HepG2 (cell line): ENCODE measurements at regions not wholly inside any gene's neighbourhood (a gene's known extent, or its start where the extent isn't known, plus 50 kb on each side); places are given as distances from the start of the nearest gene placed in this dataset.

Experiments used
- ATAC-seq: fragments of 200-7000 bp; cut with Tn5 transposase; 3 replicates; pipeline ENCODE4 v1.9.1; 2020; ENCODE audit warnings: mild to moderate bottlenecking, moderate library complexity
- BruUV-seq: library from RNA; stranded (reverse); fragments of 400-500 nt; replicated peaks from 2 replicates; lab custom pipeline; 2021; lab: Mats Ljungman, UMichigan
- CTCF ChIA-PET: fragments of 300-600 bp; formaldehyde crosslinking; extraction: SDS; loops from one replicate; lab custom pipeline; 2021; ENCODE audit warnings: low total read pairs, inconsistent platforms, low intra/inter-chr PET ratio; lab: Yijun Ruan, JAX
- POLR2A ChIA-PET: fragments of 350-600 bp; sonication (Branson Sonifier 250); formaldehyde crosslinking; loops from one replicate; lab custom pipeline; 2020; ENCODE audit warnings: antibody characterized with exemption, inconsistent platforms; lab: Yijun Ruan, JAX
- DNase-seq: peaks from one replicate; pipeline ENCODE4 v3.0.0-alpha.2; 2015; ENCODE audit warnings: low spot score
- FAIRE-seq: peaks from 3 replicates; lab custom pipeline; 2011; peaks lifted over from hg19 to GRCh38; lab: Jason Lieb, UNC
- H2AFZ ChIP-seq: one replicate; pipeline ENCODE4 v1.6.1; 2011; ENCODE audit warnings: low read length, inconsistent platforms
- H3K27ac ChIP-seq: fragments of 300-600 bp; 3 replicates; pipeline ENCODE4 v1.8.0; 2011; ENCODE audit warnings: mixed run types, mild to moderate bottlenecking, mixed read lengths, low read length, inconsistent platforms; ENCODE audit not compliant: insufficient read depth; ENCODE audit errors: extremely low read length
- H3K27me3 ChIP-seq, 2 experiments: fragments of 200-600 bp in 1 of 2; 2 replicates in 1 of 2; 3 replicates in 1 of 2; pipeline versions ENCODE4 v1.6.0 to v1.8.0; 2011; ENCODE audit warnings: low read length in 2 of 2, mild to moderate bottlenecking in 2 of 2, moderate library complexity in 2 of 2, inconsistent platforms in 1 of 2; ENCODE audit not compliant: insufficient read depth in 2 of 2, control insufficient read depth in 1 of 2
- H3K36me3 ChIP-seq, 2 experiments: fragments of 200-600 bp in 1 of 2; replicated peaks in 1 of 2; 2 replicates in 1 of 2; 3 replicates in 1 of 2; pipeline versions ENCODE4 v1.5.1 to v1.8.0; 2011; ENCODE audit warnings: low read length in 2 of 2, inconsistent platforms in 1 of 2; ENCODE audit not compliant: insufficient read depth in 2 of 2, control insufficient read depth in 1 of 2
- H3K4me1 ChIP-seq: 2 replicates; pipeline ENCODE4 v1.5.1; 2012; ENCODE audit warnings: low read length, inconsistent platforms; ENCODE audit not compliant: insufficient read depth
- H3K4me2 ChIP-seq: 2 replicates; pipeline ENCODE4 v1.6.0; 2011; ENCODE audit warnings: low read depth, low read length, inconsistent platforms
- H3K4me3 ChIP-seq, 3 experiments: fragments of 200-600 bp in 1 of 3; sonication (generic), shearing (Covaris generic) in 1 of 3; replicated peaks in 1 of 3; 2 replicates each; pipeline ENCODE4 v1.5.1; 2011 to 2016; ENCODE audit warnings: low read length in 3 of 3, inconsistent platforms in 2 of 3, low read depth in 2 of 3, mild to moderate bottlenecking in 2 of 3, control low read depth in 1 of 3, mixed read lengths in 1 of 3; ENCODE audit not compliant: insufficient read depth in 1 of 3
- H3K79me2 ChIP-seq: one replicate; pipeline ENCODE4 v1.6.1; 2011; ENCODE audit warnings: low read length, inconsistent platforms; ENCODE audit not compliant: insufficient read depth
- H3K9ac ChIP-seq: 2 replicates; pipeline ENCODE4 v1.6.0; 2011; ENCODE audit warnings: mild to moderate bottlenecking, low read depth, low read length, inconsistent platforms; ENCODE audit not compliant: insufficient read depth
- H3K9me3 ChIP-seq: 2 replicates; pipeline ENCODE4 v1.5.1; 2012; ENCODE audit warnings: mild to moderate bottlenecking, low read length
- H4K20me1 ChIP-seq: 2 replicates; pipeline ENCODE4 v1.6.0; 2011; ENCODE audit warnings: inconsistent platforms, mild to moderate bottlenecking, low read length, moderate library complexity; ENCODE audit not compliant: insufficient read depth
- ATF7 ChIP-seq, 2 experiments: fragments of 450-650 bp in 1 of 2; sonication (generic) in 1 of 2; formaldehyde crosslinking in 1 of 2; IDR thresholded peaks; 2 replicates each; pipeline versions ENCODE4 v1.4.0 to v1.6.1; 2016 to 2020; ENCODE audit warnings: antibody characterized with exemption in 1 of 2, mild to moderate bottlenecking in 1 of 2, missing genetic modification reagents in 1 of 2
- ATRX ChIP-seq: sonication (generic); formaldehyde crosslinking; IDR thresholded peaks from 2 replicates; pipeline ENCODE4 v1.4.0; 2020; ENCODE audit warnings: missing genetic modification reagents, borderline replicate concordance
- DMAP1 ChIP-seq: IDR thresholded peaks from 2 replicates; pipeline ENCODE4 v1.6.1; 2016
- HNRNPLL ChIP-seq: fragments of 200-400 bp; formaldehyde crosslinking; IDR thresholded peaks from 2 replicates; pipeline ENCODE4 v1.6.1; 2017; ENCODE audit warnings: mild to moderate bottlenecking, low read depth, low read length; ENCODE audit not compliant: poor library complexity, severe bottlenecking
- NFE2 ChIP-seq: sonication (generic); formaldehyde crosslinking; IDR thresholded peaks from 2 replicates; pipeline ENCODE4 v1.4.0; 2020; ENCODE audit warnings: missing genetic modification reagents
- SKI ChIP-seq: fragments of 450-650 bp; IDR thresholded peaks from one replicate; pipeline ENCODE4 v1.6.1; 2018; ENCODE audit warnings: mild to moderate bottlenecking; ENCODE audit not compliant: partially characterized antibody
- TBL1XR1 ChIP-seq: fragments of 150-350 bp; IDR thresholded peaks from 2 replicates; pipeline ENCODE4 v1.6.1; 2014; ENCODE audit warnings: borderline replicate concordance, low read length; ENCODE audit not compliant: partially characterized antibody
- ZNF160 ChIP-seq: sonication (generic); formaldehyde crosslinking; IDR thresholded peaks from 2 replicates; pipeline ENCODE4 v1.8.0; 2022; ENCODE audit warnings: mild to moderate bottlenecking, inconsistent platforms, missing genetic modification reagents
- ZNF235 ChIP-seq: sonication (generic); formaldehyde crosslinking; IDR thresholded peaks from 2 replicates; pipeline ENCODE4 v1.8.1; 2023; ENCODE audit warnings: mild to moderate bottlenecking, missing genetic modification reagents, borderline replicate concordance
- ZNF292 ChIP-seq: sonication (generic); formaldehyde crosslinking; IDR thresholded peaks from 2 replicates; pipeline ENCODE4 v1.8.1; 2022; ENCODE audit warnings: mild to moderate bottlenecking, low read depth, missing genetic modification reagents, borderline replicate concordance
- ZNF354B ChIP-seq: sonication (generic); formaldehyde crosslinking; IDR thresholded peaks from 2 replicates; pipeline ENCODE4 v1.8.0; 2022; ENCODE audit warnings: mild to moderate bottlenecking, missing genetic modification reagents
- ZNF512 ChIP-seq: sonication (generic); formaldehyde crosslinking; IDR thresholded peaks from 2 replicates; pipeline ENCODE4 v1.4.0; 2020; ENCODE audit warnings: mild to moderate bottlenecking, missing genetic modification reagents
- ZNF543 ChIP-seq: sonication (generic); formaldehyde crosslinking; IDR thresholded peaks from 2 replicates; pipeline ENCODE4 v1.4.0; 2020; ENCODE audit warnings: mild to moderate bottlenecking, missing genetic modification reagents
- ZNF746 ChIP-seq: sonication (generic); formaldehyde crosslinking; IDR thresholded peaks from 2 replicates; pipeline ENCODE4 v1.8.0; 2022; ENCODE audit warnings: mild to moderate bottlenecking, missing genetic modification reagents
- ZNF841 ChIP-seq: sonication (generic); formaldehyde crosslinking; IDR thresholded peaks from 2 replicates; pipeline ENCODE4 v1.8.1; 2023; ENCODE audit warnings: missing genetic modification reagents, borderline replicate concordance
- WGBS: methylation state at CpG from one replicate; pipeline ENCODE4 v1.1.6; 2017; ENCODE audit warnings: low lambda C conversion rate; 5-methylcytosine and 5-hydroxymethylcytosine counted together
- in situ Hi-C: cut with HindIII; loops from 2 replicates; pipeline ENCODE4 v1.10.0; 2017; ENCODE audit warnings: low pct_unique_long_range_greater_than_20kb; ENCODE audit not compliant: extremely low pct_ligation_motif_present
- intact Hi-C: fragments of 100-400 bp; cut with micrococcal nuclease; formaldehyde crosslinking; loops from one replicate; pipeline ENCODE4 v1.10.0; 2022; ENCODE audit not compliant: unreplicated experiment
- TF ChIP-seq, protein P1 (sequence below): fragments of 450-650 bp; IDR thresholded peaks from 2 replicates; pipeline ENCODE4 v1.6.1; 2017
- TF ChIP-seq, protein P2 (sequence below): sonication (generic); formaldehyde crosslinking; IDR thresholded peaks from 2 replicates; pipeline ENCODE4 v1.4.0; 2020; ENCODE audit warnings: missing genetic modification reagents
- TF ChIP-seq, protein P3 (sequence below): sonication (generic); formaldehyde crosslinking; IDR thresholded peaks from 2 replicates; pipeline ENCODE4 v1.4.0; 2020; ENCODE audit warnings: missing genetic modification reagents, borderline replicate concordance

GRCh38 chr13:73428137-73428536 lies 369.3 kb downstream of the KLF5 start:
- no peaks in the 10 kb centered on the region for H4K20me1 ChIP-seq
- ATAC-seq (no peak), DNase-seq (no peak), FAIRE-seq (no peak)
- intact Hi-C loops (no loop called here), in situ Hi-C loops (no loop called here)
- no TSS peak for BruUV-seq
- ChIA-PET POLR2A (no interaction called here), CTCF (no interaction called here)
- H3K36me3 ChIP-seq = no peaks in the 10 kb centered on the region
- H3K9ac ChIP-seq = no peak overlapping the region
- H3K4me2 ChIP-seq = no peak overlapping the region
- no peak overlapping the region for H3K27ac ChIP-seq
- H3K4me1 ChIP-seq = no peaks in the 10 kb centered on the region
- no peak overlapping the region for H2AFZ ChIP-seq
- no peak overlapping the region for H3K4me3 ChIP-seq
- no peaks in the 10 kb centered on the region for H3K9me3 ChIP-seq
- WGBS = 32% methylated on average over 3 of the region's 3 CpGs
- H3K27me3 ChIP-seq = no peaks in the 10 kb centered on the region
- H3K79me2 ChIP-seq = no peaks in the 10 kb centered on the region
- TF ChIP-seq SKI (no peak), ZNF512 (CRISPR knock-in tag) (no peak), ZNF841 (CRISPR knock-in tag) (no peak), ZNF235 (CRISPR knock-in tag) (no peak), DMAP1 (CRISPR knock-in tag) (no peak), ZNF354B (CRISPR knock-in tag) (no peak), HNRNPLL (no peak), ATRX (CRISPR knock-in tag) (no peak), ZNF292 (no peak), TBL1XR1 (no peak), ZNF746 (CRISPR knock-in tag) (no peak), ZNF543 (CRISPR knock-in tag) (no peak), NFE2 (CRISPR knock-in tag) (no peak), ATF7 (IDR thresholded peaks at IDR 0.05) (no peak), ATF7 (CRISPR knock-in tag; IDR thresholded peaks at IDR 0.05) (no peak), ZNF160 (CRISPR knock-in tag) (no peak)
- TF ChIP-seq, protein P1, sequence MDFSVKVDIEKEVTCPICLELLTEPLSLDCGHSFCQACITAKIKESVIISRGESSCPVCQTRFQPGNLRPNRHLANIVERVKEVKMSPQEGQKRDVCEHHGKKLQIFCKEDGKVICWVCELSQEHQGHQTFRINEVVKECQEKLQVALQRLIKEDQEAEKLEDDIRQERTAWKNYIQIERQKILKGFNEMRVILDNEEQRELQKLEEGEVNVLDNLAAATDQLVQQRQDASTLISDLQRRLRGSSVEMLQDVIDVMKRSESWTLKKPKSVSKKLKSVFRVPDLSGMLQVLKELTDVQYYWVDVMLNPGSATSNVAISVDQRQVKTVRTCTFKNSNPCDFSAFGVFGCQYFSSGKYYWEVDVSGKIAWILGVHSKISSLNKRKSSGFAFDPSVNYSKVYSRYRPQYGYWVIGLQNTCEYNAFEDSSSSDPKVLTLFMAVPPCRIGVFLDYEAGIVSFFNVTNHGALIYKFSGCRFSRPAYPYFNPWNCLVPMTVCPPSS = no peak
- TF ChIP-seq, protein P2, sequence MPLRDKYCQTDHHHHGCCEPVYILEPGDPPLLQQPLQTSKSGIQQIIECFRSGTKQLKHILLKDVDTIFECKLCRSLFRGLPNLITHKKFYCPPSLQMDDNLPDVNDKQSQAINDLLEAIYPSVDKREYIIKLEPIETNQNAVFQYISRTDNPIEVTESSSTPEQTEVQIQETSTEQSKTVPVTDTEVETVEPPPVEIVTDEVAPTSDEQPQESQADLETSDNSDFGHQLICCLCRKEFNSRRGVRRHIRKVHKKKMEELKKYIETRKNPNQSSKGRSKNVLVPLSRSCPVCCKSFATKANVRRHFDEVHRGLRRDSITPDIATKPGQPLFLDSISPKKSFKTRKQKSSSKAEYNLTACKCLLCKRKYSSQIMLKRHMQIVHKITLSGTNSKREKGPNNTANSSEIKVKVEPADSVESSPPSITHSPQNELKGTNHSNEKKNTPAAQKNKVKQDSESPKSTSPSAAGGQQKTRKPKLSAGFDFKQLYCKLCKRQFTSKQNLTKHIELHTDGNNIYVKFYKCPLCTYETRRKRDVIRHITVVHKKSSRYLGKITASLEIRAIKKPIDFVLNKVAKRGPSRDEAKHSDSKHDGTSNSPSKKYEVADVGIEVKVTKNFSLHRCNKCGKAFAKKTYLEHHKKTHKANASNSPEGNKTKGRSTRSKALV = no peak
- TF ChIP-seq, protein P3, sequence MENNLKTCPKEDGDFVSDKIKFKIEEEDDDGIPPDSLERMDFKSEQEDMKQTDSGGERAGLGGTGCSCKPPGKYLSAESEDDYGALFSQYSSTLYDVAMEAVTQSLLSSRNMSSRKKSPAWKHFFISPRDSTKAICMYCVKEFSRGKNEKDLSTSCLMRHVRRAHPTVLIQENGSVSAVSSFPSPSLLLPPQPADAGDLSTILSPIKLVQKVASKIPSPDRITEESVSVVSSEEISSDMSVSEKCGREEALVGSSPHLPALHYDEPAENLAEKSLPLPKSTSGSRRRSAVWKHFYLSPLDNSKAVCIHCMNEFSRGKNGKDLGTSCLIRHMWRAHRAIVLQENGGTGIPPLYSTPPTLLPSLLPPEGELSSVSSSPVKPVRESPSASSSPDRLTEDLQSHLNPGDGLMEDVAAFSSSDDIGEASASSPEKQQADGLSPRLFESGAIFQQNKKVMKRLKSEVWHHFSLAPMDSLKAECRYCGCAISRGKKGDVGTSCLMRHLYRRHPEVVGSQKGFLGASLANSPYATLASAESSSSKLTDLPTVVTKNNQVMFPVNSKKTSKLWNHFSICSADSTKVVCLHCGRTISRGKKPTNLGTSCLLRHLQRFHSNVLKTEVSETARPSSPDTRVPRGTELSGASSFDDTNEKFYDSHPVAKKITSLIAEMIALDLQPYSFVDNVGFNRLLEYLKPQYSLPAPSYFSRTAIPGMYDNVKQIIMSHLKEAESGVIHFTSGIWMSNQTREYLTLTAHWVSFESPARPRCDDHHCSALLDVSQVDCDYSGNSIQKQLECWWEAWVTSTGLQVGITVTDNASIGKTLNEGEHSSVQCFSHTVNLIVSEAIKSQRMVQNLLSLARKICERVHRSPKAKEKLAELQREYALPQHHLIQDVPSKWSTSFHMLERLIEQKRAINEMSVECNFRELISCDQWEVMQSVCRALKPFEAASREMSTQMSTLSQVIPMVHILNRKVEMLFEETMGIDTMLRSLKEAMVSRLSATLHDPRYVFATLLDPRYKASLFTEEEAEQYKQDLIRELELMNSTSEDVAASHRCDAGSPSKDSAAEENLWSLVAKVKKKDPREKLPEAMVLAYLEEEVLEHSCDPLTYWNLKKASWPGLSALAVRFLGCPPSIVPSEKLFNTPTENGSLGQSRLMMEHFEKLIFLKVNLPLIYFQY (CRISPR knock-in tag) = no peak
